ENCODE measurements at regions not wholly inside any gene's neighbourhood (a gene's known extent, or its start where the extent isn't known, plus 50 kb on each side); places are given as distances from the start of the nearest gene placed in this dataset.

DNA sequence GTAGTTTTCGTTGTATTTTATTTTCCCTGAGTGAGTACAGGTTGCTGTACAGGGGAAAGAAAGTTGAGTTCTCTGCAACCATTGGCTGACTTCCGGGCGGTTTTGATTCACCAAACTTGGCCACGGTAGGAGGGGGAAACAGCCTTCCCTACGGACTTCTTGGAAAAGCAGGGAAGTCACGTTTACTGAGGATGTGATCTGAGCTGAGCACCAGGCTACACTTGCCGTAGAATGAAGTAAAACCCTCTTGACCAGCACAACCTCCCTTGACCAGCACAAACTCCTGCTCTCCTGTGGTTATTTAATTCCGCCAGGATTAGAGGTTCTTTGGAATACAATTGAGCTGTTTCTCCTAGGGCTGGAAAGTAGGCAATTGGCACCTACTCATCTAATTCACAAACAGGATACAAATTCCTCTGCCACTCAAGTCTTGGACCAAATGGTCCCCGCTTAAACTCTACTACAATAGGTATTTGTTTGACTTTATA, 242.0 kb upstream of the RBFOX1 start:
- DNase-seq = no peak

DNA sequence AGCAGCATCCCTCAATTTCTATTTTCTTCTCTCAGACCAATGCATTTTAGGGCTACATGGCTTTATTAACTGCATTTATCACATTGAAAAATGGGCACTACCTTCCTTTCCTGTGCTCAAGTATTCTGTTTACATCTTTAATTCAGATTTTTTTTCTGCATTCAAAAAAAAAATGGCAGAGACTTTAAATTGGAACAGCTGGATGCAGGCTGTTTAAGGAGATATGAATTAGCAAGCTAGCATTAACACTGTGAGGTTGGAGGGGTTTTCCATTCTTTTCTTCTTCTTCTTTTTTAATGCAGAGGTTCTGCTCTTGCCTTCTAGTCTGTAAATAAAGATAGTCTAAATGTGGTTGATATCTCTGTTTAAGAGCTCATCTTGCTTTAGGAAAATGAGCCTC, 242.9 kb upstream of the RBFOX1 start:
- no peak for DNase-seq

DNA sequence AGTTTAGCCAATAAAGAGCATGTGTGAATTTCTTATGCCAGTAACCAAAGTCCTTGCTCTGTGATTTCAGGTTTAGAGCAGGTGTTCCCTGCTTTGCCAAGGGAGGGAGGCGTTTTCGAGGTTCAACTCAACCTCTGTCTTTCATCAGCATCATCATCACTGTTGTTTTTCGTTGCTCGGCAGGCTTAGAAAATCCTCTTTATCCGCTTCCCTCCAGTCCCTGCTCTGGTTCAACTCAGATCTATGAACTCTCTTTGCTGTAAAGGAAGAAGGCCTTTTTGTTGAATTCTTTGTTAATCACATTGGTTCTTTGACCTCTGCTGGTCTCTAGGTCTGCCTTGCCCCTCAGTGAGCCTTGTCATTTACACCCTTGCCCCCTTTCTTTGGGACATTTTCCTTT, 243.9 kb upstream of the RBFOX1 start:
- no peak for DNase-seq

DNA sequence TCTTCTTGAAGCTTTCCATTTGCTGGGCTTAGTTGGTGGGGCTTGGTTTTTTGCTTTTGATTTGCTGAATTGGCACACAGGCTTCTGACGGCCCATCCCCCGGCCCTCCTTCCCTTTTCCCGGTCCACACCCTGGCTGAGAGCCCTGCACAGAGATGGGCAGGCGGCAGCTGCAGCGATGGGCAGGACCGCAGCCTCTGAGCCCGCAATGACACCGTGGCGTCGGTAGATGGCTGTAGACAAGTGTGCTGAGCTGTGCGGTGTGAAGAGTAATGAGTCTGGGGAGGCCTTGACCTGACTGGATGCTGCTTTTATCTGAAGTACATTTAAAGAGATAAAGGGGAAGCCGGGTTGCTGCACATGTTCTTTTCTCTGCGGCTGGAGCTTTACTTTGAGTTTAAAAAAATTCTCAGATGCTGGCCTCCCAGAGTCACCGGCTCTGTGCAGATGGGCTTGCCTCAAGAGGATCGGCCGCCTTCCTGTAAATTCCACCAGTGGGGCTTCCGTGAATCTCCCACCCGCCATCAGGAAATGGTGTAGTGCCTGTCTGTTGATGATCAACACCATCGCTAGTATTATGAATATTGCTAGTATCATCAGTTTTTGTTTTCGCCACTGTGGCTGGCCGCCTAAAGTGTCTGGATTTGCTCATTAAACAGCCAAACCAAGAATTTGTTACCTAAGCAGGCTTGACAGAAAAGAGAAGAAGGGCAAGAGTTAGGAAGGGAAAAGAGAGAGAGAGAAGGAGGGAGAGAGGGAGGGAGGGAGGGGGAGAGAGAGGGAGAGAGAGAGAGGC, 245.6 kb upstream of the RBFOX1 start:
- no peak for DNase-seq

DNA sequence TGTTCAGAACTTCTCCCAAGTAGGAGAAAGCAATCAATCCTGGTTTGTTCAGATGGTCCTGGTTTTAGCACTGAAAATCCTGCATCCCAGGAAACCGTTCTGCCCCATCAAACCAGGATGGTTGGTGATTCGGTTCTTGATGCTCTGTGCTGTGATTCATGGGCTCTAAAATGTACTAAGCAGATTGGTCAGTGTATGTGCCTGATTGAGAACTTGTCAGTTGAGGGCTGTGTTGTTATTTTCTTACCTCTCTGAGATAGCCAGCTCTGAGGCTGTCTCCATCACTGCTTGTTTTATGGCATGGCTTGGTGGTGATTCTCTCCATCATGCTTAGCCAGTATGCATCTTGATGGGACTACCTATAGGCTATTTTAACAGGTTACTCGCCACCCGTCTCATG, 246.9 kb upstream of the RBFOX1 start:
- DNase-seq = no peak

DNA sequence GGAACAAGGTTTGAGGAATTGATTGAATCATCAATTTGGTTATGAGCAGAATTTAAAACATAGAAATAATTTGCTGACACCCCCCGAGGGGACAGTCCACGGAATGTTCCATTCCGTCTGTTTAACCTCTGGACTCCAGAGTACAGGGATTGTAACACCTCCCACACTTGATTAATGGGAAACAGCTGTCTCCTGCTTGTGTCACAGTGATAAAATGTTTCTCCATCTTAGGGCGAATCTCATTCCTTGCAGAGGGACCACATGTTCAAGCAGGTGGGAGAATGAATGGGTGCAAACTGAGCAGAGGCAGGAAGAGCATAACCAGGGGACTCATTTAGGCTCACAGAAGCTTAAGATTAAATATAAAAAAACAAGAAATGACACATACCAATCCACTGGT, 249.5 kb upstream of the RBFOX1 start:
- no peak for DNase-seq

DNA sequence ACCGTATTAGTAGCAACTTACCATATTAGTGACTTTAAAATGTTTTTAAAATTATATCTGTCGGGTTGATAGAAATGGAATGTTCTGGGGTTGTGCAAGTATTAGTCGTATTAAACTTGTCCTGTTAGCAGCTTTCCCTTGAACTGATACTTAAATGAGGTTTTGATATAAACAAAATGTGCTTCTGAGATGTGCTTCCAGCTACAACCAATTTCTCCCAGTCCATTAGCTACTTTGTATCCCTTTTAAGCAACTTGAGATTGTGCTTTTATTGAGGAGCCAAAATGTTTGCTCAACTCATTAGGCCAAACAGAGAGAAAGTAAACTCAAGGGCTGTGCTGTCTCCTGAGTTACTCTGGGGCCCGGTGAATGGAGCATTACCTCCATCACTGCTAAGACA, 255.0 kb upstream of the RBFOX1 start:
- no peak for DNase-seq

DNA sequence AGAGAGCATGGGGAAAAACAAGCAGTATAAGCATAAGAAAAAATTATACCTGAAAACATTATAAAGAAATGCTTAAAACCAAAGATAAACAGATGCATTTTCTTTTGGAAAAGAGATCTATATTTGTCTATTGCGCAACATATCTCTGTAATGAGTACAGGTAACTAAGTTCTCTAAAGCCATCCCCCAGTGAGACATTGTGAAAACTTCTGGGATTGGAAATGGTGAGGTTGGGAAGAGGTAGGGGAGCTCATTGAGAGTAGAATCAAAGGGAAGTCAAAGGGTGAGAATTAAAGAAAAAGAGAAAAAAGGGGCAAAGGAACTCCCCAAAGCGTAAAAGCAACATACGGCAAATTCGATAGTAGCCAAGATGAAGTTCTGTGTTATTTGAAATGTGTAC, 257.9 kb upstream of the RBFOX1 start:
- DNase-seq = no peak

DNA sequence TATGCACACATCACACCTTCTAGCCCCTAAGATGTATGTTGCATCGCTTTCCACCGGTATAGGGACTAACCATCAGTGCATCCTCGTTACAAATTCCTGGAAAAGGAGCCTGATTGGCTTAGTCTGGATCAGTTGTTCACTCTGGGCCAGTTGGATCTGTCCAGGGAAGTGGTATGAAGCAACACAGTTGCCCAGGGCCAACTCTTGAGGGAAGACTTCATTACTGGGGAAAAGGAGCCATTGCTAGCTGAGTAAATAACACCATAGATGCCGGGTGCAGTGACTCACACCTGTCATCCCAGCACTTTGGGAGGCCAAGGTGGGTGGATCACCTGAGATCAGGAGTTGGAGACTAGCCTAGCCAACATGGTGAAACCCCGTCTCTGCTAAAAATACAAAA, 275.2 kb upstream of the RBFOX1 start:
- no peak for DNase-seq

DNA sequence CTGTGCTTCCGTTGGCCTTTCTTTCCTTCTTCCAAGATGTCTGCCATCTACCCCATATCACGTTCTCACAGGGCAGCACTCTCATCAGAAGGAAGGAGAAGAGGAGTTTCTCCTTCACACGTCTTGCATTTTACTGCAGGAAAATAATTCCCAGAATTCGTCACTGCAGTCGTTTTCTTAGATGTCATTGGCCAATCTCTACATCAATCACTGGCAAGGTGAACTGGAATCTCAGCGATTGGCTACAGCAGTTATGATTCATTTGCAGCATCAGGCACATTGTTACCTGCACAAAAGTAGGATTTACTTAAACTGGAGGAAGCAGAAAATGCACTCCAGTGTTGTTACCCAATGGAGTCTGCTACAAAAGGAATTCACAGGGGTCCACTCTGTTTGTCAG, 277.2 kb upstream of the RBFOX1 start:
- DNase-seq = no peak

DNA sequence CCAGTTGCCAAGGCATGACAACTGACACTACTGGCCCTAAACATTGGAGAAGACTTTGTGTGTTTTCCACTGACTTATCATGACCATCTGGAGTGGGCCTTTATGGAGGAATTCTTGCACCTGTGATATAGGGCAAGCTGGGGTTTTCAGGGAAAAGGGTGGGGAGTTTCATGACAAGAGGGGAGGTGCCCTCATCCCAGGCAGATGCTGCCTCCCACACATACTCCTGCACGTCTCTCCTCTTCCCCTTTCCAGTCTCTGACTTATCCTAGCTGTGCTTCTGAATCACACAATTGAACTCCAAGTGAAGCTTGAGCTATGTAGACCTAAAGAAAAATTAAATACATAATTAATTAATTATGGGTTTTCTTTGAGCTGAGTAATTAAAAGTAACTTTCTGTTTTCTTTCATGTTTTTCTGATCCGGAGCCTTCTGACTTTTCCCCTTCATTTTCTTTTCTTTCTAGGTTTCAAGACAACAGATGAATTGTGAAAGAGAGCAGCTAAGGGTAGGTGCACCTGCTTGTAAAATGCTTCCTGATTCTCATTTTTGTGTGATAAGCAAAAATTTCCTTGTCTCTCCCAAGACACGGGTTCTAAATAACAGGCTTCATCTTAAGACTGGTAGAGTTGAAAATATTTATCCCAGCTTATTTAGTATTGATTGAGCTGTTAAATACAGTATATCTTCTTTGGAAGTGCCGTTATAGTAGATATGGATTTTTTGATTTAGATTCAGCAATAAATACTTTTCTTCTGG, 280.9 kb upstream of the RBFOX1 start:
- no peak for DNase-seq

DNA sequence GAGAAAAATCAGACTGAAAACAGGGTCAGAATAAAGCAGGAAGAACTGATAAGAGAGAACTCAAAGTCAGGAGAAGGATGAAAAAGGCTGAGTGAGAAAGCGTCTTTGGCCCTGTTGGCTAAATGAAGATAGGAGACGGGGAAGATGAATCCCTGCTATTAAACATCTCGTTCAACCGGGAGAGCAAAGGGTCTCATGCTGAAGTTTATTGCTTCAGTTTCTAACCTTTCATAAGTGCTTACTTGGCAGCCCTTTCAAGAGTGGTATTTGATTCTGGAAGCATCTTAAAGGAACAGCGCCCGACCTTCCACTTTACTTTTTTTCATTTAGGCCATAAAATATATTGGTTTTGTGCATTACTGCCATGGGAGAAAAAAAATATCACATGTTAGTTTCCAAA, 288.3 kb upstream of the RBFOX1 start:
- no peak for DNase-seq

DNA sequence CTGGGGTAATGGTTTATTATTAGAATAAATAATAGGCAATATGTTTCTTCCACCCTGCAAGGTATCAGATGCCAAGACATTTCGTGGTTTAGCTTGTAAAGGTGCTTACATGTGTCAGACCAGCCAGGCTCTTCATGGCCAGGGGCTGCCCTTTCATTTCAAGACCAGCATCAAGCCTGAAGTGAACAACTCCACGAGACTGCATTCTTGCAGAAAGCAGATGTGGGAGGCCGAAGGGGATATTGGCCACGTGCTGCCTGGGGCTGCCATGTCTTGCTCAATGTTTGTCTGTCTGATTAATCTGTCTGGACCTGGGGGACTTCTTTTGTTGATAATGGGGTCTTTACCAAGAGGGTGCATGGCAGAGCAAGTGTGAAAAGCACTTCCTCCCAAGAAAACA, 294.2 kb upstream of the RBFOX1 start:
- DNase-seq = no peak

DNA sequence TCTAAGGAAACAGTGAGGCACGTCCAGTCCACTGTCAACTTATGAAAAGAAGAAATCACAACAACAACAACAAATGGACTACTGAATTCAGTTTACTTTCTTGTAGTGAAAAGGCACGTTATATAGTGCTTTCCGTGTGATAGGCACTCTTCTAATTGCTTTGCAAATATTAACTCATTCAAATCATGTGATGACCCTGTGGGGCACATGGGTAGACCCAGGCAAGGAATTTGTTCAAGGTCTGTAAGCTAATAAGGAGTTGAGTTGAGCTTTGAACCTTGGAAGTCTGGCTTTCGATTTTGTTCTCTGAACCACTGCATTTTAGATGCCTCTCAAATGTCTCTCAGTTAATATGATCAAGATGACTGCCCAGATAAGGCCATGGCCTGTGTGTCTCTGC, 295.1 kb upstream of the RBFOX1 start:
- no peak for DNase-seq

DNA sequence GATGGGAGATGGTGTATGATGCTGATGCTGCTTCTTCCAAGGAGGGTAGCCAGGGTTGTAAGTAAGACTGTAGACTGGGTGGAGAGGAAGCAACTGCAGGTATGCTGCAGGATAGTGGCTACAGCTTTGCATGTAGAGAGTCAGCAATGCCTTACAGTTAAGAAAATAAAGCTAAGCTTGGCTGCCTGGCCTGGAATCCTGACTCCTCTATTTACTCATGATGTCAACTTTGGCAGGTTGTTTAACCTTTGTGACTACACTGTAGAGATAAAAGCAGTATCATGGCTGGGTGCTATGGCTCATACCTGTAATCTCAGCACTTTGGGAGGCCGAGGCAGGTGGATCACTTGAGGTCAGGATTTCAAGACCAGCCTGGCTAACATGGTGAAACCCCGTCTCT, 301.6 kb upstream of the RBFOX1 start:
- no peak for DNase-seq

DNA sequence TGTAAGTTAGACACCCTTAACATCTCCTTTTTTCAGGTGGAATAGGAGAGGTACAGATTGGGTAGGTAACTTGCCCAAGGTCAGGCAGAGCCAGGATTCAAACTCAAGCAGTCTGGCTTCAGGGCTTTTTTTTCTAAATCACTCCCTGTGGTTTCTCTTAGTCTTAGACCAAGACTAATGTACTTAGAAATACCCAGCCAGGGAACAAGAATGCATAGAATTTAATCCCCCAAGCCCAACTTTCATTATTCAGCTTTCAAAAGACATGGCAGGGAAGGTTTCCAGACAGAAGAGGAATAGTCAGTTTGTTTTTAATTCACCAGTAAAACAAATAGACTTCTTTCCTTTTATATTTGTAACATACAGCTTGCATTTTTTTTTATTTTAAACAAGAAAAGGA, 305.2 kb upstream of the RBFOX1 start:
- DNase-seq = no peak

DNA sequence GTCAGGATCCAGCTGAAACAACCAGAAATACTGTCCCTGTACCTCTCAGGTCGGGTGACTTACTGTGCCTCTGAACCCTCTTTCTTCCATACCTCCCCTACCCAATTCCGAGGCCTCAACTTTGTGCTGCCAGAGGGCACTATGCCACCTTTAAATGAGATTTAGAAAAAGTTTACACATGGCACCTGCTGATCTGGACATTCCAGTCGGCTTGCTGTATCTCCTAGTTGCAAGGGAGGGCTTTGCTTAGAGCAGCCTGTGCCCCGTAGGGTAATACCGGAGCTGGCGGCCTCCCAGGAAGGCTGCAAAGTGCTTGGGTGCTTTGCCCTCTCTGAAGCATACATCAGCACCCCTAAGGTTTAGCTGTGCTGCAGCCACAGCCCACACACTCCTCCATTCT, 306.0 kb upstream of the RBFOX1 start:
- no peak for DNase-seq

DNA sequence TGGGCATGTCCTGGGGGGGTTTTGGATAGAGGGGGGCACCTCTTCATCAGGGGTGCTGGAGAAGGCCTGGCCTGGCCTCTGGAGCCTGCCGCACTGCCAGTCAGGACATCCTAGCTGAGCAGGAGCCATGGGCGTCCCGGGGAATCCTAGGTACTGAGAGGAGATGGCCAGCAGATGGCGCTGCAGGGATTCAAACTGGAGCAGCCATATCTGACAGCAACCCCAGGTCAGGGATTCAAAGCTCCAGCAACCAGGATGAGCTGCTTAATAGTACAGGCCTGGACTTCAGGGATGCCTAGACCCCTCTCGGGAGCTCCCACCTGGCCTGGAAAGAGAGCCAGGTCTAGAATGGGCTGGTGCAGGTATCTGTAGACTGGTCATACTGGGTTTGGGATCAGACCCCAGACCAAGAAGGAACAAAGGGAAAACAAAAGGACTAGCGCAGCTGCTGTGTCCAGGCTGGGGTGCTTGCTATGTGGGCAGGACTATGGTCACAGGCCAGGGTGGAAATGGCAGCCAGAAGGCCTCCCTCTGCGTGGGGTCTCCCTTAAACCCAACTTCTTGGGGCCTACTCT, 306.9 kb upstream of the RBFOX1 start:
- DNase-seq = no peak

DNA sequence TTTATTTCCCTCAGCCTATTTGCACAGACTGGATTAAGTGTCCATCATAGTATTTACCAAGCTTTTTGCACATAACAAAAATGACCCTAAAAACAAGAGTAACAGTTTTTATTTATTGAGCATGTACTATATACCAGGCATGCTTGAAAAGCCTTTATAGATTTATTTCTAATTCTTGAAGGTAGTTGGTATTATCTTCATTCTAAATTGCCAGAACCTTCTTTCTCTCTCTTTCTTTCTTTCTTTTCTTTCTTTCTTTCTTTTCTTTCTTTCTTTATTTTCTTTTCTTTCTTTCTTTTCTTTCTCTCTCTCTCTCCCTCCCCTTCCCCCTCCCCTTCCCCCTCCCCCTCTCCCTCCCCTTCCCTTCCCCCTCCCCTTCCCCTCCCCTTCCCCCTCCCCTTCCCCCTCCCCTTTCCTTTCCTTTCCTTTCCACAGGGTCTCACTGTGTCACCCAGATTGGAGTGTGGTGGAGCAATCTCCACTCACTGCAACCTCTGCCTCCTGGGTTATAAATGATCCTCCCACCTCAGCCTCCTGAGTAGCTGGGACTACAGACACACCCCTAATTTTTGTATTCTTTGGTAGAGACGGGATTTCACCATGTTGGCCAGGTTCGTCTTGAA, 310.9 kb upstream of the RBFOX1 start:
- no peak for DNase-seq

DNA sequence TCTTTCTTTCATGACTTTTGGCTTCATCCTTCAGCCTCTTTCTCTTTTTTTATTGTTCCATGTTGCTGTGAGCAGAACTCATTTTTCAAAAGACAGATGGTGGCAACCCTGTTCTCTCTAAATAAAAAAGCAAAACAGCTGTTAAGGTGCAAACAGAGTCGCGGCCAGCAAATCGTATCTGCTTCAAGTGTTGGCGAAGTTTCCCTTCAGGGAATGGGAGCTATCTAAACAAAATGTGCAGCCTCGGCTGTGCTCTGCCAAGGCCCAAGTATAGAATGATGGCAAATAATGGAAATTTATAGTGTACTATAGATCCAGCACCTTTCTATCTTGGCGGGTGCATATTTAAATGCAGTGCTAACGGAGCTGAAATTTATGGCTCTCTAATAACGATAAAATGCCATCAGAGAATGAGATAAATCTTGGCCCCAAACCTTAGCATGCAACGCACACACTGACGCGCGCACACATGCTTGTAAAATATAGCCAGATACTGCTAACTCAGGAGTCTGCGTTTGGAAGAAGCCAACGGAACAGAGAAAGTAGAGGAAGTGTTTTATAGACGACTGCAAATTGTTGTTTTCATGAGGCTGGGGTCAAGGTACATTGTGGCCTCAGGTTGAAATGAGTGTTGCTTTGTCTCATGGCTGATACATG, 315.5 kb upstream of the RBFOX1 start:
- no peak for DNase-seq

DNA sequence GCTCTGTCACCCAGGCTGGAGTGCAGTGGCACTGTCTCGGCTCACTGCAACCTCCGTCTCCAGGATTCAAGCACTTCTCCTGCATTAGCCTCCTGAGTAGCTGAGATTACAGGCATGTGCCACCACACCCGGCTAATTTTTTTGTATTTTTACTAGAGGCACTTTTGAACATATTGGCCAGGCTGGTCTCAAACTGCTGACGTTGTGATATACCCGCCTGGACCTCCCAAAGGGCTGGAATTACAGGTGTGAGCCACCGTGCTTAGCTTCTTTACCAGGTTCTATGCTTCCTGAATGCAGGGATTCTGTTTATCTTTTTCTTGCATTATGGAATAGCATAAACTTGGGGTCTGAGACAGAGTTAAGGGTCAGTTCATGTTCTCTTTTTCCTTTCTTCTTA, 317.9 kb upstream of the RBFOX1 start:
- DNase-seq = no peak

DNA sequence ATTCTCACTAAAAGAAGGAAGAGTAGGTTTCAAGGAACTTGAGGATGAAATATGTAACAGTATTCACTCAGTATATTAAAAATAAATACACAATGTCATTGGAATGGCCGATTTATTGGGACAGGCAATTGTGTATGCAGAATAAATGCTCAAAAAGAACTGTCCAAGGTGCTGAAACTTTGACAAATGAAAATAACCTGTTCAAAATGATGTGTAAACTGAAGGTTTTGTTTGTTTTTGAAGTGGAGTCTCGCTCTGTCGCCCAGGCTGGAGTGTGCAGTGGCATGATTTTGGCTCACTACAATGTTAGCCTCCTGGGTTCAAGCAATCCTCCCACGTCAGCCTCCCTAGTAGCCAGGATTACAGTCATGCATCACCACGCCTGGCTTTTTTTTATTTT, 318.7 kb upstream of the RBFOX1 start:
- DNase-seq = no peak

DNA sequence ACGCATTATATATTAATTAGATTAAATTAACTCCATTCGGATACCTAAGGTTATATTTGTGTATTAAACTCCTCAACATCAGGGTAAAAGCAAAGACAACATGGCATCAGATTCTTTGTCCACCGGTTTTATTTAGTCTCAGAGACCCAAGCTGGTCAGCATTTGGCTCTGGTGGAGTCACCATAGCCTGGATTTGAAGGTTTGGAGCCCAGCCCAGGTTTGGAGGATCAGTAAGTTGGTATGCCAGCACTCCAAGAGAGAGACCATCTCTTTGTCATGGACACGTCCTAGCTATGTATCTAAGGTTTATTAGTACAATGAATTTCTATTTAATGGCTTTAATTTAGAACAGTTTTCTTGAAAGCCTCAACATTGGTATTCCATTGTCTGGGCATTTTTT, 328.4 kb upstream of the RBFOX1 start:
- DNase-seq = no peak

All from activated gamma-delta T cell treated with Interleukin-2 at 50 U/mL for 16 hours (primary cell).